WTC11 (cell line): ENCODE measurements at regions not wholly inside any gene's neighbourhood (a gene's known extent, or its start where the extent isn't known, plus 50 kb on each side); places are given as distances from the start of the nearest gene placed in this dataset.
"Not testable (repeated sequence)": the region's sequence is repeated elsewhere in the genome, so short reads cannot be mapped to it uniquely, and the experiment has no call there.

Source experiments
- CREM ChIP-seq: sonication (generic); formaldehyde crosslinking; IDR thresholded peaks from 2 replicates; pipeline ENCODE4 v1.8.1; 2022; ENCODE audit warnings: mild to moderate bottlenecking, missing genetic modification reagents, moderate library complexity
- FOXJ3 ChIP-seq: sonication (generic); formaldehyde crosslinking; IDR thresholded peaks from 2 replicates; pipeline ENCODE4 v1.9.0; 2021; ENCODE audit warnings: missing genetic modification reagents, mild to moderate bottlenecking, borderline replicate concordance
- FOXK1 ChIP-seq: sonication (generic); formaldehyde crosslinking; IDR thresholded peaks from 2 replicates; pipeline ENCODE4 v1.8.0; 2022; ENCODE audit warnings: mild to moderate bottlenecking, moderate library complexity, missing genetic modification reagents
- IRF2 ChIP-seq: sonication (generic); formaldehyde crosslinking; IDR thresholded peaks from 2 replicates; pipeline ENCODE4 v1.8.0; 2022; ENCODE audit warnings: low read depth, missing genetic modification reagents, borderline replicate concordance
- ZNF121 ChIP-seq: sonication (generic); formaldehyde crosslinking; IDR thresholded peaks from 2 replicates; pipeline ENCODE4 v1.8.0; 2023; ENCODE audit warnings: missing genetic modification reagents
- ZNF396 ChIP-seq: fragments of 250-450 bp; sonication (Bioruptor Pico); IDR thresholded peaks from 2 replicates; pipeline ENCODE4 v1.8.0; 2021; ENCODE audit warnings: mild to moderate bottlenecking, moderate library complexity, borderline replicate concordance
- TF ChIP-seq, protein P1 (sequence below): sonication (generic); formaldehyde crosslinking; IDR thresholded peaks from 2 replicates; pipeline ENCODE4 v1.8.1; 2023; ENCODE audit warnings: mild to moderate bottlenecking, missing genetic modification reagents, borderline replicate concordance
- TF ChIP-seq, protein P2 (sequence below): fragments of 200-600 bp; IDR thresholded peaks from 2 replicates; pipeline ENCODE4 v1.8.0; 2022; ENCODE audit warnings: antibody characterized with exemption
- TF ChIP-seq, protein P3 (sequence below): sonication (generic); formaldehyde crosslinking; IDR thresholded peaks from 2 replicates; pipeline ENCODE4 v1.8.1; 2022; ENCODE audit warnings: missing genetic modification reagents, borderline replicate concordance
- TF ChIP-seq, protein P4 (sequence below): sonication (generic); formaldehyde crosslinking; IDR thresholded peaks from 2 replicates; pipeline ENCODE4 v1.8.0; 2022; ENCODE audit warnings: mild to moderate bottlenecking, missing genetic modification reagents
- TF ChIP-seq, protein P5 (sequence below): sonication (generic); formaldehyde crosslinking; IDR thresholded peaks from 2 replicates; pipeline ENCODE4 v1.8.0; 2023; ENCODE audit warnings: missing genetic modification reagents, mild to moderate bottlenecking, borderline replicate concordance

DNA sequence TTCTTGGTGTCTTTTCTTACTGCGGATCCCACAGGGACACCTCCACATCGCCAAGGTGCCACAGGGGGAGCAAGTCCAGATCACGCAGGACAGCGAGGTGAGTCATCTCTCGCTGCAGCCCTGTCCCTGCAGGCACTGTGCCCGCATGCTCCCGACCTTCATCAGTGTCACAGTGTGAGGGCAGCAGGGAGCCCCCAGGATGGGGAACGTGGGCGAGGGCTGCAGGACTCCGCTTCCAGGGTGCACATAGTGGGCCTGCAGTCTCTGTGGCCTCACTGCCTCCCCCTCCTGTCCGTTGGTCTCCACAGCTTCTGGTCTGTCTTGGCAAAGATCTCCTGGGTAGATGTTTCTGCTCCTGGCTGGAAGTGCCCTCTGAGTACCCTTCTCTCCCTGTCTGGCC is 78.0 kb downstream of the NPIPB11 start:
- TF ChIP-seq, protein P1, sequence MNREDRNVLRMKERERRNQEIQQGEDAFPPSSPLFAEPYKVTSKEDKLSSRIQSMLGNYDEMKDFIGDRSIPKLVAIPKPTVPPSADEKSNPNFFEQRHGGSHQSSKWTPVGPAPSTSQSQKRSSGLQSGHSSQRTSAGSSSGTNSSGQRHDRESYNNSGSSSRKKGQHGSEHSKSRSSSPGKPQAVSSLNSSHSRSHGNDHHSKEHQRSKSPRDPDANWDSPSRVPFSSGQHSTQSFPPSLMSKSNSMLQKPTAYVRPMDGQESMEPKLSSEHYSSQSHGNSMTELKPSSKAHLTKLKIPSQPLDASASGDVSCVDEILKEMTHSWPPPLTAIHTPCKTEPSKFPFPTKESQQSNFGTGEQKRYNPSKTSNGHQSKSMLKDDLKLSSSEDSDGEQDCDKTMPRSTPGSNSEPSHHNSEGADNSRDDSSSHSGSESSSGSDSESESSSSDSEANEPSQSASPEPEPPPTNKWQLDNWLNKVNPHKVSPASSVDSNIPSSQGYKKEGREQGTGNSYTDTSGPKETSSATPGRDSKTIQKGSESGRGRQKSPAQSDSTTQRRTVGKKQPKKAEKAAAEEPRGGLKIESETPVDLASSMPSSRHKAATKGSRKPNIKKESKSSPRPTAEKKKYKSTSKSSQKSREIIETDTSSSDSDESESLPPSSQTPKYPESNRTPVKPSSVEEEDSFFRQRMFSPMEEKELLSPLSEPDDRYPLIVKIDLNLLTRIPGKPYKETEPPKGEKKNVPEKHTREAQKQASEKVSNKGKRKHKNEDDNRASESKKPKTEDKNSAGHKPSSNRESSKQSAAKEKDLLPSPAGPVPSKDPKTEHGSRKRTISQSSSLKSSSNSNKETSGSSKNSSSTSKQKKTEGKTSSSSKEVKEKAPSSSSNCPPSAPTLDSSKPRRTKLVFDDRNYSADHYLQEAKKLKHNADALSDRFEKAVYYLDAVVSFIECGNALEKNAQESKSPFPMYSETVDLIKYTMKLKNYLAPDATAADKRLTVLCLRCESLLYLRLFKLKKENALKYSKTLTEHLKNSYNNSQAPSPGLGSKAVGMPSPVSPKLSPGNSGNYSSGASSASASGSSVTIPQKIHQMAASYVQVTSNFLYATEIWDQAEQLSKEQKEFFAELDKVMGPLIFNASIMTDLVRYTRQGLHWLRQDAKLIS (CRISPR knock-in tag): not testable (repeated sequence)
- TF ChIP-seq, protein P2, sequence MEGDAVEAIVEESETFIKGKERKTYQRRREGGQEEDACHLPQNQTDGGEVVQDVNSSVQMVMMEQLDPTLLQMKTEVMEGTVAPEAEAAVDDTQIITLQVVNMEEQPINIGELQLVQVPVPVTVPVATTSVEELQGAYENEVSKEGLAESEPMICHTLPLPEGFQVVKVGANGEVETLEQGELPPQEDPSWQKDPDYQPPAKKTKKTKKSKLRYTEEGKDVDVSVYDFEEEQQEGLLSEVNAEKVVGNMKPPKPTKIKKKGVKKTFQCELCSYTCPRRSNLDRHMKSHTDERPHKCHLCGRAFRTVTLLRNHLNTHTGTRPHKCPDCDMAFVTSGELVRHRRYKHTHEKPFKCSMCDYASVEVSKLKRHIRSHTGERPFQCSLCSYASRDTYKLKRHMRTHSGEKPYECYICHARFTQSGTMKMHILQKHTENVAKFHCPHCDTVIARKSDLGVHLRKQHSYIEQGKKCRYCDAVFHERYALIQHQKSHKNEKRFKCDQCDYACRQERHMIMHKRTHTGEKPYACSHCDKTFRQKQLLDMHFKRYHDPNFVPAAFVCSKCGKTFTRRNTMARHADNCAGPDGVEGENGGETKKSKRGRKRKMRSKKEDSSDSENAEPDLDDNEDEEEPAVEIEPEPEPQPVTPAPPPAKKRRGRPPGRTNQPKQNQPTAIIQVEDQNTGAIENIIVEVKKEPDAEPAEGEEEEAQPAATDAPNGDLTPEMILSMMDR: not testable (repeated sequence)
- not testable (repeated sequence) for TF ChIP-seq FOXK1 (CRISPR knock-in tag); IRF2; ZNF121 (CRISPR knock-in tag); CREM (CRISPR knock-in tag); ZNF396 (CRISPR knock-in tag); FOXJ3
- TF ChIP-seq, protein P3, sequence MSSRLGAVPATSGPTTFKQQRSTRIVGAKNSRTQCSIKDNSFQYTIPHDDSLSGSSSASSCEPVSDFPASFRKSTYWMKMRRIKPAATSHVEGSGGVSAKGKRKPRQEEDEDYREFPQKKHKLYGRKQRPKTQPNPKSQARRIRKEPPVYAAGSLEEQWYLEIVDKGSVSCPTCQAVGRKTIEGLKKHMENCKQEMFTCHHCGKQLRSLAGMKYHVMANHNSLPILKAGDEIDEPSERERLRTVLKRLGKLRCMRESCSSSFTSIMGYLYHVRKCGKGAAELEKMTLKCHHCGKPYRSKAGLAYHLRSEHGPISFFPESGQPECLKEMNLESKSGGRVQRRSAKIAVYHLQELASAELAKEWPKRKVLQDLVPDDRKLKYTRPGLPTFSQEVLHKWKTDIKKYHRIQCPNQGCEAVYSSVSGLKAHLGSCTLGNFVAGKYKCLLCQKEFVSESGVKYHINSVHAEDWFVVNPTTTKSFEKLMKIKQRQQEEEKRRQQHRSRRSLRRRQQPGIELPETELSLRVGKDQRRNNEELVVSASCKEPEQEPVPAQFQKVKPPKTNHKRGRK: not testable (repeated sequence)
- TF ChIP-seq, protein P4, sequence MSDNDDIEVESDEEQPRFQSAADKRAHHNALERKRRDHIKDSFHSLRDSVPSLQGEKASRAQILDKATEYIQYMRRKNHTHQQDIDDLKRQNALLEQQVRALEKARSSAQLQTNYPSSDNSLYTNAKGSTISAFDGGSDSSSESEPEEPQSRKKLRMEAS (CRISPR knock-in tag): not testable (repeated sequence)
- TF ChIP-seq, protein P5, sequence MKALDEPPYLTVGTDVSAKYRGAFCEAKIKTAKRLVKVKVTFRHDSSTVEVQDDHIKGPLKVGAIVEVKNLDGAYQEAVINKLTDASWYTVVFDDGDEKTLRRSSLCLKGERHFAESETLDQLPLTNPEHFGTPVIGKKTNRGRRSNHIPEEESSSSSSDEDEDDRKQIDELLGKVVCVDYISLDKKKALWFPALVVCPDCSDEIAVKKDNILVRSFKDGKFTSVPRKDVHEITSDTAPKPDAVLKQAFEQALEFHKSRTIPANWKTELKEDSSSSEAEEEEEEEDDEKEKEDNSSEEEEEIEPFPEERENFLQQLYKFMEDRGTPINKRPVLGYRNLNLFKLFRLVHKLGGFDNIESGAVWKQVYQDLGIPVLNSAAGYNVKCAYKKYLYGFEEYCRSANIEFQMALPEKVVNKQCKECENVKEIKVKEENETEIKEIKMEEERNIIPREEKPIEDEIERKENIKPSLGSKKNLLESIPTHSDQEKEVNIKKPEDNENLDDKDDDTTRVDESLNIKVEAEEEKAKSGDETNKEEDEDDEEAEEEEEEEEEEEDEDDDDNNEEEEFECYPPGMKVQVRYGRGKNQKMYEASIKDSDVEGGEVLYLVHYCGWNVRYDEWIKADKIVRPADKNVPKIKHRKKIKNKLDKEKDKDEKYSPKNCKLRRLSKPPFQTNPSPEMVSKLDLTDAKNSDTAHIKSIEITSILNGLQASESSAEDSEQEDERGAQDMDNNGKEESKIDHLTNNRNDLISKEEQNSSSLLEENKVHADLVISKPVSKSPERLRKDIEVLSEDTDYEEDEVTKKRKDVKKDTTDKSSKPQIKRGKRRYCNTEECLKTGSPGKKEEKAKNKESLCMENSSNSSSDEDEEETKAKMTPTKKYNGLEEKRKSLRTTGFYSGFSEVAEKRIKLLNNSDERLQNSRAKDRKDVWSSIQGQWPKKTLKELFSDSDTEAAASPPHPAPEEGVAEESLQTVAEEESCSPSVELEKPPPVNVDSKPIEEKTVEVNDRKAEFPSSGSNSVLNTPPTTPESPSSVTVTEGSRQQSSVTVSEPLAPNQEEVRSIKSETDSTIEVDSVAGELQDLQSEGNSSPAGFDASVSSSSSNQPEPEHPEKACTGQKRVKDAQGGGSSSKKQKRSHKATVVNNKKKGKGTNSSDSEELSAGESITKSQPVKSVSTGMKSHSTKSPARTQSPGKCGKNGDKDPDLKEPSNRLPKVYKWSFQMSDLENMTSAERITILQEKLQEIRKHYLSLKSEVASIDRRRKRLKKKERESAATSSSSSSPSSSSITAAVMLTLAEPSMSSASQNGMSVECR (CRISPR knock-in tag): not testable (repeated sequence)
